Colon (tissue), 2 donors: ENCODE measurements at regions not wholly inside any gene's neighbourhood (a gene's known extent, or its start where the extent isn't known, plus 50 kb on each side); places are given as distances from the start of the nearest gene placed in this dataset.
A peak's percentile ranks its signal among the peaks of the same experiment; 100 is the strongest.
"Not testable (repeated sequence)": the region's sequence is repeated elsewhere in the genome, so short reads cannot be mapped to it uniquely, and the experiment has no call there.

ENCODE experiments used
- FAIRE-seq: peaks from 2 replicates; lab custom pipeline; 2012; peaks lifted over from hg19 to GRCh38; lab: Jason Lieb, UNC
- donor health status: control.
- donor health status: control.

- peak; percentile 10 for FAIRE-seq
Observed at GRCh38 chrX:110519501-110519900, 160.9 kb downstream of the RTL9 start.

GRCh38 chrX:110519906-110520452, 161.3 kb downstream of the RTL9 start:
- FAIRE-seq: no peak

- FAIRE-seq: not testable (repeated sequence)
Observed at GRCh38 chrX:110520652-110521051, 162.0 kb downstream of the RTL9 start.

- FAIRE-seq: no peak
Observed at GRCh38 chrX:110531873-110532580, 173.4 kb downstream of the RTL9 start.

- no peak for FAIRE-seq
Observed at GRCh38 chrX:110532581-110532931, 173.9 kb downstream of the RTL9 start.

GRCh38 chrX:110536816-110537215, 178.2 kb downstream of the RTL9 start:
- peak; percentile 28 for FAIRE-seq

GRCh38 chrX:110541266-110541665, 182.6 kb downstream of the RTL9 start:
- peak; percentile 66 for FAIRE-seq

- FAIRE-seq: not testable (repeated sequence)
Observed at GRCh38 chrX:110550854-110551253, 192.2 kb downstream of the RTL9 start.

- FAIRE-seq: no peak
Observed at GRCh38 chrX:110557864-110558263, 199.2 kb downstream of the RTL9 start.

- no peak for FAIRE-seq
Observed at GRCh38 chrX:110558406-110558805, 199.8 kb downstream of the RTL9 start.

- FAIRE-seq: no peak
Observed at GRCh38 chrX:110561034-110561433, 202.4 kb downstream of the RTL9 start.

- FAIRE-seq: no peak
Observed at GRCh38 chrX:110563282-110563681, 204.6 kb downstream of the RTL9 start.

GRCh38 chrX:110568441-110568840, 209.8 kb downstream of the RTL9 start:
- FAIRE-seq: no peak

- no peak for FAIRE-seq
Observed at GRCh38 chrX:110569506-110569905, 210.9 kb downstream of the RTL9 start.

- FAIRE-seq: no peak
Observed at GRCh38 chrX:110578270-110578669, 217.3 kb downstream of the CHRDL1 start.

- no peak for FAIRE-seq
Observed at GRCh38 chrX:110584083-110584482, 211.5 kb downstream of the CHRDL1 start.

- no peak for FAIRE-seq
Observed at GRCh38 chrX:110588164-110588563, 207.5 kb downstream of the CHRDL1 start.

GRCh38 chrX:110588853-110589252, 206.8 kb downstream of the CHRDL1 start:
- FAIRE-seq: no peak

GRCh38 chrX:110600745-110601310, 194.8 kb downstream of the CHRDL1 start:
- no peak for FAIRE-seq

- no peak for FAIRE-seq
Observed at GRCh38 chrX:110614596-110614995, 181.0 kb downstream of the CHRDL1 start.
